Mammary epithelial cell (primary cell): ENCODE measurements at regions not wholly inside any gene's neighbourhood (a gene's known extent, or its start where the extent isn't known, plus 50 kb on each side); places are given as distances from the start of the nearest gene placed in this dataset.

Experiments
- CTCF ChIP-seq, 2 donors: IDR thresholded peaks in 1 of 2; conservative IDR thresholded peaks in 1 of 2; 2 replicates each; pipeline ENCODE4 v1.5.1; 2011 to 2012; ENCODE audit warnings: inconsistent platforms in 2 of 2, low read length in 2 of 2, mild to moderate bottlenecking in 2 of 2, control low read depth in 1 of 2, low read depth in 1 of 2; ENCODE audit not compliant: insufficient read depth in 1 of 2; ENCODE audit errors: extremely low read depth in 1 of 2
- EZH2 ChIP-seq: IDR thresholded peaks from 2 replicates; pipeline ENCODE4 v1.6.1; 2012; ENCODE audit warnings: low read length, inconsistent platforms, borderline replicate concordance

GRCh38 chr2:65668744-65669143 lies 236.3 kb upstream of the SPRED2 start:
- no peak for TF ChIP-seq CTCF (conservative IDR thresholded peaks at IDR 0.05 in 1 of 2, IDR thresholded peaks at IDR 0.05 in 1 of 2; ENCODE audit: extremely low read depth in 1 of 2, insufficient read depth in 1 of 2, low read depth in 1 of 2, low read length in 2 of 2)
- TF ChIP-seq EZH2 = no peak
